NCI-H526 (cell line): ENCODE measurements at regions not wholly inside any gene's neighbourhood (a gene's known extent, or its start where the extent isn't known, plus 50 kb on each side); places are given as distances from the start of the nearest gene placed in this dataset.

Experiments
- DNase-seq, 2 experiments: peaks; one replicate each; lab custom pipeline; 2025; lab: John Stamatoyannopoulos, UW

- DNase-seq = no peak
Observed at GRCh38 chr17:79369001-79369400, 241.8 kb downstream of the RBFOX3 start.

DNA sequence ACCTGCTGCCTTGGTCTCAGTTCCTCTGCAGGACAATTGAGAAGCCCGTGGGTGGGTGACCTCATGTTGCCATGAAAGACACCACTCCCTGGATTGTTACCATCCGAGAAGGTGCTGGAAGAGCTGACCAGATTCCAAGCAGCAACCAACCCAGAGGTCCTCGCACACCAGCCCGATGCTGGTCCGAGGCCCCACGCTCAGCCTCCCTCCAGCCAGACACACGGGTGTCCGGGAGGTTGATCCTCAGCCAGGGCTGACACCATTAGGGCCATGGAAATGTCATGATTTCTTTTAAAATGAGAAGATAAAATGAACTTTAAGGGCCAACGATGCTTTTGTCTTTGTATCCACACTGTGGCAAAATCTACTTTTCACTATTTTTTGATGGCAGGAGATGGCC, 242.3 kb downstream of the RBFOX3 start:
- no peak for DNase-seq

DNA sequence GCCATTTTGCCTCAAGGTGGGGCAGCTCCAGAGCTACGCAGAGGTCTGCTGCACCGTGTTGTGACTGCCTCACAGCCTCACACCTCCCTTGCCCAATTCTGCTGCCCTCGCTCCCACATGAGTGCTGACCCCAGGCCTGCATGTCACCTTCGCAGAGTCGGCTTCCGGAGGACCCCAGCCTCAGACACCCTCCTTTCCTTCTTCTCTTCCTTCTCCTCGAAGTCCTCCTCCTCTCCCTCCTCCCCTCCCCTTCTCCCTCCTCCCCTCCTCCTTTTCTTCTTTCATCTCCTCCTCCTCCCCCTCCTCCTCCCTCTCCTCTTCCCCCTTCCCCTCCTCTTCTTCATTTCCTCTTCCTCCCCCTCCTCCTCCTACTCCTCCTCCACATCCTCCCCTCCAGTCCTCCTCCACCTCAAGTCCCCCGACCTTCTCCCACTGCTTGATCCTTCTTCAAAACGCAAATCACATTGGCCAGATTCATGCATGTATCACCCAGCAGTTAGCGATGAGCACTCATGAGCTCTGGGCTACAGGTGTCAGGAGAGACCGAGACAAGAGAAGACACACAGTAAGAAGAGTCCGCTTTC, 243.8 kb downstream of the RBFOX3 start:
- no peak for DNase-seq

DNA sequence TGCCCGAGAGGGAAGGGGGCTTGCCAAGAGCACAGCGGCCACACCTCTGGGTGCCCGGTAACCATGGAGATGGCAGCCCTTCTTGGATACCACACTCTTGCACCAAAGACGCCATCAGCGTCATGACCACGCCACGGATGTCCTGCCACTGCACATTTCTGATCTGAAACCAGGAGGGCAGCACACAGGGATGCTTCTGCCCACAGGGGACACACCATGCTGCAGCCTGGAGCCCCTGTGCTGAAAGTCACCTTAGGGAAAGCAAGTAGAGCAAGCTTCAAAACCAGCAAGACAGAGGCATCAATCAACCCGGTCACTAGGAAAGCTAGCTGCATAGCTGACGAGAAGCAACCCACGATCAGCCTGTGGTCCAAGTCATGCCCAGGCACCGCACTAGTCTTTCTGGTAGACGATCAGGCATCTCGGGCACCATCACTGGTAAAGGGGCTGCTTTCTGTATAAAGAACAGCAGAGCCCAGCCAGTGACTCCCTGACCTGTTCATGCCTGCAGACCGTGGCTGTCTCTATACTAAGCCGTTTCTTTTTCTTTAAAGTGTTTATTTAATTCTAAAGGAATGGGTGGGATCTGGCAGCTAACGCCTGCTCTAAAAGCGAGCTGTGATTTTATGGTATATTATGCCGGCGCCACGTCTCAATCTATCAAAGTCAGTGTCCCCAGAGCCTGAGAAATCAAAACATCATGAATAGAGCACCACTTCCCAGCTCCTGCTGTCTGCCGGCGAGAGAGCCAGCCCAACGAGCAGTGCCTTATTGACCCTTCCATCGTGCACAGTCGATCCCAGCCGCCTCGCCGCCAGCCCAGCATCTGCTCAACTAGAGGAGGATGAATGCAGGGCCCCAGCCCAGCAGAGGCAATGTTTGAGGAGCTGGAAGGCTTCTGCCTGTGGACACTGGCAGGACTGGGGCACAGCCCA, 244.7 kb downstream of the RBFOX3 start:
- no peak for DNase-seq

- DNase-seq = no peak
Observed at GRCh38 chr17:79365351-79365750, 245.5 kb downstream of the RBFOX3 start.

DNA sequence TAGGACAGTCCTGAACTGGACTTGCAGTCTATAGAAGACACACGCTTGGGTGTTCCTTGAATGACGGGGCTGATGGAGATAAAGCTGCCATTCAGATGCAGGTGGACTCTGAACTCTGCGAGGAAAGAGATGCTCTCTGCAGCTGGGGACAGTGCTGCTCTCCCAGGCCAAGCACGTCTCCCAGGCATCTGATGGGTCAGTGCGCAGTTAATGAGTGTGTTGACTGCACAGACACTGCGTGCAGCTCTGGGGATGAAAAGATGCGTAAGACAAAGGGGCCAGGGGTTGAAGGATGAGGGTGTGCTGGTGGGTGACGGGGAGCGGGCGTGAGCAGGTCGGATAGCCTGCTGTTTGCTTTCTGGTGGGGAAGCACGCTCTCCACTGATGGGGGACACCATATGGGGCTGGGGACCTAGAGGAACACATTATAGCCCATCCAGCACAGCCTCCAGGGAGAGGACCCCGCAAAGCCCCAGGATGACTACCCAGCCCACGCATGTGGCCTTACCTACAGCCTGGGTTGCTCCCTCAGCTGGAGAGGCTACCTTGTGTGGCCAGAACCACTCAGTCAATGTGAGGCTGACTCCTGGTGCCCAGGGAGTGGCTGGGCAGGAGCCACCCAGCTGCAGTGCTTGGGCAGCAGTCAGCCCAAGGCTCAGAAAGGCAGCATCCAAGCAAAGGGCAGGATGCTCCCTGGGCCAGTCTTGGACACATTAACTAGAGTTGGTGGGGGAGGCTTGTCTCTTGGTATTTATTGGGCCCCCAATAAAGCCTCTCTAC, 246.3 kb downstream of the RBFOX3 start:
- DNase-seq = no peak

- no peak for DNase-seq
Observed at GRCh38 chr17:79363552-79364275, 247.1 kb downstream of the RBFOX3 start.

- no peak for DNase-seq
Observed at GRCh38 chr17:79362772-79363305, 248.0 kb downstream of the RBFOX3 start.

DNA sequence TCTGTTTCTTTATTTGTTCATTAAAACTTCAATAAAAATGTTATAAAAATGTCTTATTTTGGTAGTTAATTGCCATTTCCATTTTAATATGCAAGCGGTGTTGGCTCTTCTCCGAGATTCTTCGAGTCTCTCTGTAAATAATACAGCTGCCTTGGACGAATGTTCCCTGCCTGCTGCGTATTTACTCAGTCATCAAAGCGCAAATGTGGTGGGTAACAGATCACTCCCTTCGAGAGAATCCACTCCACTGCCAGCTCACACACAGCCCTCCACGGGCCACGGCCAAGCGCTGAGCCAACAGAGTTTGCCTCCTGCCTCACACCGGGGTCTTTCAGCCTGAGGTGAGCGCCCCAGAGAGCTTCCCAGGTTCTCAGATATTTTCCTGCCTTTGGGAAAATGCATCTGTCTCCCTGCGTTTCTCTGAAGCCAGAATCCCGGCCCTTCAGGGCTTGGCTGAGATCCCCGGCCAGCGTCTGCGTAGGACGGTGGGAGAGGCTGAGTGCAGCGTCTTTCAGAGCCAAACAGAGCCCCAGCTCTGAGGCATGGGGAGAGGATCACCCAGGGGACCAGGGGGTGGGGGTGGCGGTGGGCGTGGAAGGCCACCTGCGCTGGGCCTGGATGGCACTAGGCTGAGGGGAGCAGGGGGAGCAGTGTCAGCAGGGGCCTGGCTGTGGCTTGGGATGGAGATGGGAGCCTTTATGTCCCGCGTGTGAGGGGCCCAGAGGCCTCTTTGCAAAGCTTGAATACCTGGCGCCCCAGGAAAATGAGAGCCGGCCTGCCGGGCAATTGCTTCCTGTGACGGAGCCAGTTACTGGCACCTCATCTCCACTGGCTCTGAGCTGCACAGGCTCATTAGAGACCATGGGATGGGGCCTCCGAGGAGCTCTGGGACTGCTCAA, 248.7 kb downstream of the RBFOX3 start:
- no peak for DNase-seq

- no peak for DNase-seq
Observed at GRCh38 chr17:79361221-79361734, 249.6 kb downstream of the RBFOX3 start.

DNA sequence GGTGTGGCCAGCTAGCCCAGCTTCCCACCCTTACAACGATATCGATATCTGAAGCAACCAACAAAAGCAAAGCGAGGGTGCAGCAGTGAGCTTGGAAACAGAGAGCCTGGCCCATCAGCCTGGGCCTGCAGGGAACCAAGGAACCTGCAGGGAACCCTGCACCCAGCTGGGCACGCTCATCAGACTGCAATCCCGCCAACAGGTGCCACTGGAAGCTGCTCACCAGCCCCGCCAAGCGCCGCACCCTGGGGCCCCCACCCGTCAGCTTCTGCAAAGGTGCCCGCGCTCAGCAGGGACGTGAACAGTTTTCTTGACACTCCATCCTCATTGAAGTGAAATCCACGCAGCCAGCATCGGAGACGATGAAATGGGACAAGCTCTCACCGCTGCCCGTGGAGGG, 250.7 kb downstream of the RBFOX3 start:
- DNase-seq = no peak

DNA sequence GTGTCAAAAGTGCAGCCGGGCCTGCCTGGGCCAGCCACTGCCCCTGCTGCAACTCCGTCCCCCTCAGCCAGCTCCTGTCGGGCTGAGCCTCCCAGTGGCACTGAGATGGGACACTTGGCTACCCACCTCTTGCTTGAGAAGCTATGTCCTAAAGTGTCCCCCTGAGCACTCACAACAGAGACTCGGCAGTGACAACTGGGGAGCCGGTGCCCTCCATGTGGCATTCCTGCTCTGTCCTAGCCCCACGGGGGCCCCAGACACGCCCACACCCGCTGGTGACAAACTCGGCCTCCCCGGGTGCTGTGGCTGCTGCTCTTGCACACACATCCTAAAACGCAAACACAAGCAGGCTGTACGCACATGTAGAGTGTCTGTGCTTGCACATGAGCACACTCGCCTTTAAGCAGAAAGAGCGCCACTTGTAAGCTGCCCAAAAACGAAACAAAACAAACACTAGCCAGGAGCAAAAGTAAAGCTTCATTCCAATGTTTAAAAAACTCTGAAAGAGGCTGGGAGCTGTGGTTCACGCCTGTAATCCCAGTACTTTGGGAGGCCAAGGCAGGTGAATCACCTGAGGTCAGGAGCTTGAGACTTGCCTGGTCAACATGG, 253.9 kb downstream of the RBFOX3 start:
- no peak for DNase-seq

- DNase-seq = no peak
Observed at GRCh38 chr17:79355165-79355564, 255.7 kb downstream of the RBFOX3 start.

DNA sequence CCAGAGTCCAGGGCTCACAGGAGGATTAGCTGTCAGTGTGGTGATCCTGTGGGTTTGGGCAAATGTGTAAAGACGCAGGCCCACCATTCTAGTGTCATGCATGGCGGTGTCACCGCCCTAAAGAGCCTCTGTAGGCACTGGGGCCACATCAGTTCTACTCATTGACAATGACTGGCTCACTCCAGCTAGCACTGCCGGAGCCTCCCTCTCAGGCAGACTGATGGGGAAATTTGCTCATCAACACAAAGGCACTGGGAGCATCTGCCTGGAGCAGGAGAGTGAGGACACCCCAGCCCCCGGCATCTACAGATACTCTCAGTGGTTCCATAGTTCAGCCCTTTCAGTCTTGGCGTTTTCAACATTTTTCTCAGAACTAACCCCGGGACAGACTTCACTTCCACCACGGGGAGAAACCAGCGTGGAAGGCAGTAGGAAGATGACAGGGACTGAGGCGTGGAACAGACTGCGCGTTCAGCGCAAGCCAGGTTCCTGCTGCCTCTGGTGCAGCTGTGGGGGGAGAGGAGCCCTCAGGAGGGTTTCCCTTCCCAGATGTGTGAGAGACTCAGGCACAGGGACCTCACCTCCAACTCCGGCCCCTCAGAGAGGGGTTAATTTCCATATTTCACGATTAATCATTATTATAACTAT, 256.6 kb downstream of the RBFOX3 start:
- no peak for DNase-seq

DNA sequence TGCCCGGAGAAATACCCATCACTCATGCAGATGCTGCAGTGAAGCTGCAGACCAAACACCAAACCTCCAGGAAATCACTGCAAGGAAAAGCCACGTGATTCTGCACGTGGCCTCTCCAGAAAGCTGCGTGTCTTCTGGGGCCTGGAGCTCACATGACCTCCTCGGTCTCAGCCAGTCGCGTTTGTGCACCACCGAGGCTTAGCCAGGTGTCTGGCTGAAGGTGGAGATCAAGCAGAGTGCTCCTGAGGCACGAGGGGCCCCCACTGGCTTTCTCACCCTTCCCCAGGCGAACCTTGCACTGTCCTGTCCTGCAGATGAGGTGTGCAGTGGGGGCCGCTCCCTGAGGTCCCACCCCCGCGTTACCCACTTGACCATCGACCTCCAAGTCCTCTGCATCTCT, 257.3 kb downstream of the RBFOX3 start:
- DNase-seq = no peak

GRCh38 chr17:79353016-79353415, 257.8 kb downstream of the RBFOX3 start:
- no peak for DNase-seq

DNA sequence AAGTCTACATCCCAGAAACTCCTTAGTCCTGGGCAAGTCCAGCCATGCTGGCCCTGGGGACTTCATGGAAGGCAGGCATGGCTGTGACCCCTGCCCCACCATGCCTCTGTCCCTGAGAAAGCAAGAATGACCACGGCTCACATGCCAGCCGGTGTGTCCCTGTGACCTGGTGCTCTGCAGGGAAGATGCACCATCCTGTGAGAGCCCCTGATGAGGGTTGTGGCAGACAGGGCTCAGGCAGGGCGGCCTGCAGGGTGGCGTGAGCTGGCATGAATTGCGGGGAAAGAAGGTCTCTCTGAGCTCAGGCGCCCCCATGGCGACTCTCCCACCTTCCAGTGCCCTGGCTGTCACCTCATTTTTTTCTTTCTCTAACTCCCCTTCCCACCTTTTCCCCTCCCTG, 260.3 kb downstream of the RBFOX3 start:
- DNase-seq = no peak

DNA sequence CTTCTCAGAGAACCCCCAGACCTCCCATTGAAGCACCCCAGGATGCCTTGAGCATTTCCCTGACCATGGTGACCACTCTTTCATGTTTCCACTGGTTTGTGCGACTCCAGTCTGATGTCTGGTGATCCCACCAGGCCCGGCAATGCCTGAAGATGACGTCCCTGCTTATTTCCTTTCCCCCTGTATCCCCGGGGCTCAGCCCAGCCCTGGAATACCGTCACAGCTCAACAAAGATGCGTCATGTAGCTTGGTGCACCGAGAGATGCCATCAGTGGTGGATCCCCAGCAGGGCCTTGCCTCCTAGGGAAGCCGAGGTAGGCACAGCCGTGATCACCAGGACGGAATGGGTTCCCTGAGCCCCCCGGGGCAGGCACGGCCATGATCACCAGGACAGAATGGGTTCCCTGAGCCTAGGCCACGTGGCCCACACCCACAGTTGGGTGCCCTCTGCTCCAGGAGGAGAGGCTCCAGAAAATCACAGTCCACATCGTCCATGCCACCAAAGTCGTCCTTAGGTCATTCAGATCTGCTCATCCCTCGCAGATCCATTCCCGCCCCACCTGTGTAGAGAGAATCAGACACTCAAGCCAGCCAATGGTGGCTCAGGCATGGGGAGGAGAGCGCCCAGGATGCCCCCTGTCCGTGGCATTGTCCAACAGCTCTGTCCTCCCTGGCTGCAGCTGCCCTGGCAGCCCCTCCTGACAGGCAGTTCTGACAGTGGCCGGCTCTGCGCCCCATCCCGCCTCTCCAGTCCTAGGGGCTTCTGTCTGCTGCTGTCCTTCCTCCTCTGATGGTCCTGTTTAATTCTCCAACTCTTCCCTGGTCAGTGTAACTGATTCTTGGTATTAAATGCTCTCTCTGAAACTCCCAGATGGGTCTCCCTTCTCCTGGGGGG, 261.1 kb downstream of the RBFOX3 start:
- DNase-seq = no peak

- DNase-seq = no peak
Observed at GRCh38 chr17:79342376-79342775, 267.8 kb downstream of the ENGASE start.
